ENCODE measurements at regions not wholly inside any gene's neighbourhood (a gene's known extent, or its start where the extent isn't known, plus 50 kb on each side); places are given as distances from the start of the nearest gene placed in this dataset.

- TF ChIP-seq EP300 (IDR thresholded peaks at IDR 0.05): no peak
- TF ChIP-seq CTCF (IDR thresholded peaks at IDR 0.05): no peak
- TF ChIP-seq POLR2A (IDR thresholded peaks at IDR 0.05): no peak
- no peak for DNase-seq (ENCODE audit: low spot score in 2 of 2)
- no peak overlapping the region for H3K4me3 ChIP-seq
- 86 to 92% methylated on average over 5 of the region's 5 CpGs for WGBS, 2 donors
- no peak overlapping the region for H3K27ac ChIP-seq
- H3K4me1 ChIP-seq: no peaks in the 10 kb centered on the region
- H3K9me3 ChIP-seq: no peaks in the 10 kb centered on the region
- H3K36me3 ChIP-seq: no peaks in the 10 kb centered on the region
- H3K27me3 ChIP-seq: no peaks in the 10 kb centered on the region
Observed at GRCh38 chr1:87851490-87851889, 522.8 kb downstream of the LMO4 start.

- Histone ChIP-seq H3K36me3 (no peaks in the 10 kb centered on the region), H3K9me3 (no peaks in the 10 kb centered on the region), H3K27ac (no peak overlapping the region), H3K27me3 (no peaks in the 10 kb centered on the region), H3K4me1 (no peaks in the 10 kb centered on the region), H3K4me3 (no peak overlapping the region)
- no peak for DNase-seq (ENCODE audit: low spot score in 2 of 2)
- TF ChIP-seq POLR2A (IDR thresholded peaks at IDR 0.05) (no peak), CTCF (IDR thresholded peaks at IDR 0.05) (no peak)
- WGBS, 2 donors: 92 to 93% methylated on average over 4 of the region's 4 CpGs
Observed at GRCh38 chr1:87852410-87853161, 523.9 kb downstream of the LMO4 start.

GRCh38 chr1:87853576-87854351, 525.1 kb downstream of the LMO4 start:
- 39 to 52% methylated on average over 5 of the region's 5 CpGs for WGBS, 2 donors
- H3K4me3 ChIP-seq: no peak overlapping the region

GRCh38 chr1:87863317-87863716, 534.6 kb downstream of the LMO4 start:
- no peak overlapping the region for H3K27ac ChIP-seq
- DNase-seq (ENCODE audit: low spot score in 2 of 2): no peak
- H3K27me3 ChIP-seq: peaks cover 0 to 2% of the 10 kb centered on the region in 2 donors
- peaks cover 0 to 8% (median 2%) of the 10 kb centered on the region in 4 donors for H3K9me3 ChIP-seq
- H3K36me3 ChIP-seq: no peaks in the 10 kb centered on the region
- no peaks in the 10 kb centered on the region for H3K4me1 ChIP-seq
- TF ChIP-seq EP300 (IDR thresholded peaks at IDR 0.05) (no peak), CTCF (IDR thresholded peaks at IDR 0.05) (no peak), POLR2A (IDR thresholded peaks at IDR 0.05) (no peak)
- WGBS, 2 donors: 37 to 72% methylated on average over 1 of the region's 1 CpG
- H3K4me3 ChIP-seq: no peak overlapping the region

More at GRCh38 chr1:87853576-87854351, 525.1 kb downstream of the LMO4 start:
- H3K36me3 ChIP-seq: no peaks in the 10 kb centered on the region
- no peak for DNase-seq (ENCODE audit: low spot score in 2 of 2)
- H3K4me1 ChIP-seq: no peaks in the 10 kb centered on the region
- no peak for TF ChIP-seq CTCF (IDR thresholded peaks at IDR 0.05)
- no peak overlapping the region for H3K27ac ChIP-seq
- H3K9me3 ChIP-seq: no peaks in the 10 kb centered on the region
- no peaks in the 10 kb centered on the region for H3K27me3 ChIP-seq

- Histone ChIP-seq H3K9me3 (peaks cover 0 to 8% (median 2%) of the 10 kb centered on the region in 4 donors), H3K27ac (no peak overlapping the region), H3K4me1 (no peaks in the 10 kb centered on the region), H3K4me3 (no peak overlapping the region), H3K27me3 (peaks cover 0 to 2% of the 10 kb centered on the region in 2 donors), H3K36me3 (no peaks in the 10 kb centered on the region)
- no peak for DNase-seq (ENCODE audit: low spot score in 2 of 2)
- TF ChIP-seq CTCF (IDR thresholded peaks at IDR 0.05) (no peak), POLR2A (IDR thresholded peaks at IDR 0.05) (no peak)
- WGBS, 2 donors: 80 to 81% methylated on average over 4 of the region's 4 CpGs
Observed at GRCh38 chr1:87864676-87865075, 536.0 kb downstream of the LMO4 start.
